Thoracic aorta (tissue), 2 donors: ENCODE measurements at regions not wholly inside any gene's neighbourhood (a gene's known extent, or its start where the extent isn't known, plus 50 kb on each side); places are given as distances from the start of the nearest gene placed in this dataset.

Source experiments
- ATAC-seq: fragments of 150-250 bp; one replicate; pipeline ENCODE4 v1.8.0; 2017; ENCODE audit warnings: low read depth; ENCODE audit not compliant: insufficient number of reproducible peaks, low FRiP score
- DNase-seq: peaks from one replicate; pipeline ENCODE4 v3.0.0-alpha.2; 2020; ENCODE audit warnings: low spot score
- H3K27ac ChIP-seq, 2 donors: fragments of 200-600 bp; sonication (generic); 1 replicate in 1 of 2; 2 replicates in 1 of 2; pipeline ENCODE4 v1.5.1; 2016; ENCODE audit warnings: mild to moderate bottlenecking in 2 of 2, moderate library complexity in 2 of 2
- H3K27me3 ChIP-seq: fragments of 200-600 bp; sonication (generic); replicated peaks from 2 replicates; pipeline ENCODE4 v1.6.0; 2016; ENCODE audit warnings: mild to moderate bottlenecking; ENCODE audit not compliant: insufficient read depth
- H3K36me3 ChIP-seq: fragments of 200-600 bp; sonication (generic); one replicate; pipeline ENCODE4 v1.5.1; 2016
- H3K4me1 ChIP-seq, 2 donors: fragments of 200-600 bp; sonication (generic); 1 replicate in 1 of 2; 2 replicates in 1 of 2; pipeline versions ENCODE4 v1.5.1 to v1.6.0; 2016; ENCODE audit warnings: low read depth in 2 of 2, mild to moderate bottlenecking in 1 of 2; ENCODE audit not compliant: control insufficient read depth in 1 of 2
- H3K4me3 ChIP-seq: fragments of 200-600 bp; sonication (generic); 2 replicates; pipeline ENCODE4 v1.5.1; 2016; ENCODE audit warnings: mild to moderate bottlenecking
- H3K9me3 ChIP-seq: fragments of 200-600 bp; sonication (generic); 2 replicates; pipeline ENCODE4 v1.5.1; 2016
- CTCF ChIP-seq: fragments of 200-600 bp; sonication (generic); IDR thresholded peaks from one replicate; pipeline ENCODE4 v1.5.1; 2019; ENCODE audit warnings: antibody characterized with exemption

- Histone ChIP-seq H3K27ac (no peak overlapping the region), H3K4me1 (no peaks in the 10 kb centered on the region), H3K36me3 (no peaks in the 10 kb centered on the region), H3K27me3 (no peaks in the 10 kb centered on the region), H3K9me3 (no peaks in the 10 kb centered on the region), H3K4me3 (no peak overlapping the region)
- no peak for TF ChIP-seq CTCF
- DNase-seq = no peak
- no peak for ATAC-seq
These were observed 506.7 kb downstream of the POM121L12 start for GRCh38 chr7:53542157-53542556.
